Endothelial cell of umbilical vein (primary cell): ENCODE measurements at regions not wholly inside any gene's neighbourhood (a gene's known extent, or its start where the extent isn't known, plus 50 kb on each side); places are given as distances from the start of the nearest gene placed in this dataset.

Experiments
- EZH2 ChIP-seq: IDR thresholded peaks from 2 replicates; pipeline ENCODE4 v1.6.1; 2012; ENCODE audit warnings: borderline replicate concordance, low read depth, mild to moderate bottlenecking, moderate library complexity, low read length, inconsistent platforms; ENCODE audit not compliant: severe bottlenecking
- GATA2 ChIP-seq: IDR thresholded peaks from 2 replicates; pipeline ENCODE4 v1.7.0; 2011; ENCODE audit warnings: low read depth, mild to moderate bottlenecking, moderate library complexity, mixed read lengths, low read length; ENCODE audit not compliant: insufficient read length, insufficient read depth
- MAX ChIP-seq: IDR thresholded peaks from 2 replicates; pipeline ENCODE4 v1.6.1; 2011; ENCODE audit not compliant: insufficient read depth, insufficient read length
- POLR2A ChIP-seq: IDR thresholded peaks from 2 replicates; pipeline ENCODE4 v1.6.1; 2012; ENCODE audit warnings: low read depth, mild to moderate bottlenecking, control low read depth, low read length
- POLR2AphosphoS5 ChIP-seq: IDR thresholded peaks from 2 replicates; pipeline ENCODE4 v1.6.1; 2012; ENCODE audit warnings: low read depth, mild to moderate bottlenecking, control low read depth, low read length, moderate library complexity; ENCODE audit not compliant: insufficient read depth
- TF ChIP-seq, protein P1 (sequence below), 2 donors: IDR thresholded peaks; 1 replicate in 1 of 2; 2 replicates in 1 of 2; pipeline ENCODE4 v1.5.1; 2011; ENCODE audit warnings: low read length in 2 of 2, mild to moderate bottlenecking in 2 of 2, moderate library complexity in 2 of 2, control low read depth in 1 of 2, inconsistent platforms in 1 of 2, low read depth in 1 of 2; ENCODE audit not compliant: insufficient read depth in 1 of 2; ENCODE audit errors: extremely low read depth in 1 of 2

GRCh38 chr11:34825315-34825669, 90.9 kb downstream of the APIP start:
- TF ChIP-seq, protein P1, sequence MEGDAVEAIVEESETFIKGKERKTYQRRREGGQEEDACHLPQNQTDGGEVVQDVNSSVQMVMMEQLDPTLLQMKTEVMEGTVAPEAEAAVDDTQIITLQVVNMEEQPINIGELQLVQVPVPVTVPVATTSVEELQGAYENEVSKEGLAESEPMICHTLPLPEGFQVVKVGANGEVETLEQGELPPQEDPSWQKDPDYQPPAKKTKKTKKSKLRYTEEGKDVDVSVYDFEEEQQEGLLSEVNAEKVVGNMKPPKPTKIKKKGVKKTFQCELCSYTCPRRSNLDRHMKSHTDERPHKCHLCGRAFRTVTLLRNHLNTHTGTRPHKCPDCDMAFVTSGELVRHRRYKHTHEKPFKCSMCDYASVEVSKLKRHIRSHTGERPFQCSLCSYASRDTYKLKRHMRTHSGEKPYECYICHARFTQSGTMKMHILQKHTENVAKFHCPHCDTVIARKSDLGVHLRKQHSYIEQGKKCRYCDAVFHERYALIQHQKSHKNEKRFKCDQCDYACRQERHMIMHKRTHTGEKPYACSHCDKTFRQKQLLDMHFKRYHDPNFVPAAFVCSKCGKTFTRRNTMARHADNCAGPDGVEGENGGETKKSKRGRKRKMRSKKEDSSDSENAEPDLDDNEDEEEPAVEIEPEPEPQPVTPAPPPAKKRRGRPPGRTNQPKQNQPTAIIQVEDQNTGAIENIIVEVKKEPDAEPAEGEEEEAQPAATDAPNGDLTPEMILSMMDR (IDR thresholded peaks at IDR 0.05; ENCODE audit: extremely low read depth in 1 of 2, insufficient read depth in 1 of 2, low read depth in 1 of 2, low read length in 2 of 2) = no peak
- TF ChIP-seq POLR2A (no peak), EZH2 (no peak), POLR2AphosphoS5 (no peak), MAX (no peak), GATA2 (no peak)
